ENCODE measurements at regions not wholly inside any gene's neighbourhood (a gene's known extent, or its start where the extent isn't known, plus 50 kb on each side); places are given as distances from the start of the nearest gene placed in this dataset.
A peak's percentile ranks its signal among the peaks of the same experiment; 100 is the strongest.

- Mint-ChIP-seq H3K27me3 (peaks cover 12 to 20% of the 10 kb centered on the region in 2 donors), H3K27ac (no peak overlapping the region), H3K4me3 (no peak overlapping the region), H3K9me3 (no peaks in the 10 kb centered on the region), H3K4me1 (no peaks in the 10 kb centered on the region), H3K36me3 (no peaks in the 10 kb centered on the region)
- DNase-seq, result no peak
- ATAC-seq (replicated peaks), result no peak
Measured at GRCh38 chr6:99073223-99073622, 125.5 kb upstream of the FBXL4 start.

DNA sequence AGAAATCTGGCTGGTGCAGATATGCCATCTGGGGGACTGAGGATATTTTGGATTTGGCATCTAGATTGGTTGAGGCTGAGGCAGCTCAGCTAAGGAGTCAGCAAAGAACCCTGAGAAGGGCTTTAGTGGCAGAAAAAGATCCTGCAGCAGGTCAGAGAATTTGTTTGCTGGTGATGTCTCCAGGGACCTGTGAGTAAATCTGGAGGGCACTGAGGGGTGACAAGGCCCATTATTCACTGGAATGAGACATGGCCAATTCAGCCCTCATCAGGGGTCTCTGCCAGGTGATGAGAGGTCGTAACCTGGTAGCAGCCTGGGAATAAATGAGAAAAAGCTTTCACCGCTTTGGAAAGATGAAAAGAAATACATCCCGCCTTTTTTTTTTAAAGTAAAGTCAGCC lies 118.3 kb upstream of the FBXL4 start:
- DNase-seq (no peak), ATAC-seq (replicated peaks) (no peak)
- Mint-ChIP-seq H3K9me3 (no peaks in the 10 kb centered on the region), H3K4me1 (no peaks in the 10 kb centered on the region), H3K27ac (no peak overlapping the region), H3K36me3 (no peaks in the 10 kb centered on the region), H3K4me3 (no peak overlapping the region), H3K27me3 (peaks cover 5 to 6% of the 10 kb centered on the region in 2 donors)

GRCh38 chr6:99064834-99065233 lies 117.1 kb upstream of the FBXL4 start:
- H3K4me1 Mint-ChIP-seq, result no peaks in the 10 kb centered on the region

DNA sequence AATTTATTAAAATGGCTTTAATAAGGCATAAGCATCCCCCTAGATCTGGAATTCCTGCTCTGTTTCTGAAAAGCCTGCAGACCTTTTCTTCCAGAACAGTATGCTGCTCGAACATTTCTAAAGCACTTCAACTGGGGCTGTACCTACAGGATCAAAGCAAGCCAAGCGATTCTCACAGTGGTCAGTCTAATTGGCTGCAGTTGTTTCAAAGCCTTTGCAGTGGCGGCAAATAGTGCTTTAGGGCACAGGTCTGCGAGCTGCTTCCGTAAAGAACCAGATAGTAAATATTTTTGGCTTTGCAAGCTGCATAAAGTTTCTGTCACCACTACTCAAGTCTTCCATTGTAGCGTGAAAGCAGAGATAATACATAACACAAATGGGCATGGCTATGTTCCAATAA lies 88.9 kb upstream of the FBXL4 start:
- no peaks in the 10 kb centered on the region for H3K4me1 Mint-ChIP-seq
- ATAC-seq (replicated peaks) (no peak), DNase-seq (no peak)
- H3K4me3 Mint-ChIP-seq, result no peak overlapping the region
- no peak overlapping the region for H3K27ac Mint-ChIP-seq
- H3K36me3 Mint-ChIP-seq, result no peaks in the 10 kb centered on the region
- peaks cover 8 to 11% of the 10 kb centered on the region in 2 donors for H3K27me3 Mint-ChIP-seq
- no peaks in the 10 kb centered on the region for H3K9me3 Mint-ChIP-seq

More at GRCh38 chr6:99064834-99065233, 117.1 kb upstream of the FBXL4 start:
- H3K36me3 Mint-ChIP-seq, result no peaks in the 10 kb centered on the region
- peaks cover 5 to 6% of the 10 kb centered on the region in 2 donors for H3K27me3 Mint-ChIP-seq
- no peak overlapping the region for H3K4me3 Mint-ChIP-seq
- no peaks in the 10 kb centered on the region for H3K9me3 Mint-ChIP-seq
- ATAC-seq (replicated peaks) (no peak), DNase-seq (no peak)
- no peak overlapping the region for H3K27ac Mint-ChIP-seq

- no peaks in the 10 kb centered on the region for H3K36me3 Mint-ChIP-seq
Measured at GRCh38 chr6:99032396-99032795, 84.7 kb upstream of the FBXL4 start.

GRCh38 chr6:99031957-99032356 lies 84.2 kb upstream of the FBXL4 start:
- no peak overlapping the region for H3K27ac Mint-ChIP-seq
- DNase-seq (no peak), ATAC-seq (replicated peaks) (no peak)
- H3K36me3 Mint-ChIP-seq, result no peaks in the 10 kb centered on the region
- H3K4me3 Mint-ChIP-seq, result no peak overlapping the region
- peaks cover 6% of the 10 kb centered on the region in 2 donors for H3K27me3 Mint-ChIP-seq
- H3K4me1 Mint-ChIP-seq, result no peaks in the 10 kb centered on the region
- peaks cover 5 to 6% of the 10 kb centered on the region in 2 donors for H3K9me3 Mint-ChIP-seq

More at GRCh38 chr6:99032396-99032795, 84.7 kb upstream of the FBXL4 start:
- Mint-ChIP-seq H3K9me3 (peaks cover 2% of the 10 kb centered on the region in 2 donors), H3K4me1 (no peaks in the 10 kb centered on the region), H3K27ac (no peak overlapping the region), H3K27me3 (peaks cover 6% of the 10 kb centered on the region in 2 donors), H3K4me3 (no peak overlapping the region)
- ATAC-seq (replicated peaks) (no peak), DNase-seq (no peak)

DNA sequence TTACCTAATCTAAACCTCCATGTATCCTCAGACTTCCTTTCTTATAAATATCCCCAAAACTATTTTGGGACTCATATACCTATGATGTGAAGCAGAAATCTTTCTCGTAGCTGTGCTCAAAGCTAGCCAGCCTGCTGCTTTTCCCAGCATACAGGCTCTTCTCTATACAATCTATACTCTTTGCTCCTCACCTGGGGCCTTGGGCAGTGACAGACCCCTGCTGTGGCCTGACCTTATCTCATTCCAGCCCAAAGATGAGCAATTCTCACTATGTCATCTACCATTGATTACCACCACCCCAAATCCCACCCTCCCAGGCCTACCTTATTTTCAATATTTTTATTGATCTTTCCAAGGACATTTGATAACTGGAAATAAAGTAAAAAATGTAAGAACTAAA lies 83.2 kb upstream of the FBXL4 start:
- DNase-seq (no peak), ATAC-seq (replicated peaks) (no peak)
- peaks cover 13 to 15% of the 10 kb centered on the region in 2 donors for H3K9me3 Mint-ChIP-seq
- H3K27ac Mint-ChIP-seq, result no peak overlapping the region
- H3K4me1 Mint-ChIP-seq, result no peaks in the 10 kb centered on the region
- peaks cover 0 to 3% of the 10 kb centered on the region in 2 donors for H3K36me3 Mint-ChIP-seq
- no peak overlapping the region for H3K4me3 Mint-ChIP-seq
- H3K27me3 Mint-ChIP-seq, result peaks cover 6% of the 10 kb centered on the region in 2 donors

- DNase-seq, result no peak
- ATAC-seq (replicated peaks), result no peak
- no peak overlapping the region for H3K4me3 Mint-ChIP-seq
Measured at GRCh38 chr6:99026135-99026534, 78.4 kb upstream of the FBXL4 start.

DNA sequence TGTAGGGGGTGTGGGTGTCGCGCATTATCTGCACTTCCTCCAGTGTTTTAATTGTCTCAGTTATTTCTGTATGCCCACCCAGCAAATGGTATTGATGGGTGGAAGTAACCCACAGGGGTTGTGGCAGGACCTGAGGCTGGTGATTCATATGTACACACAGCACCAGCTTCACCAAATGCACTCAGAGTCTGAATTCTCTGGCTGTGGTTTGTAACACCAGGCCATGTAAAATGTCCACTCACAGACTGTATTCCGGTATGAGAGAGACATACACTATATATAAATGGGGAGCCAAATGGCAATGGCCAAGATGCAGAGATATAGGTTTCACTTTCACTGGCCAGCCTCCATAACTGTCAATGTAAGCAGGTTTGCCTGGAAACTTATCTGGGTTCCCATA lies 76.3 kb upstream of the FBXL4 start:
- H3K4me3 Mint-ChIP-seq, result no peak overlapping the region
- peaks cover 23 to 24% of the 10 kb centered on the region in 2 donors for H3K9me3 Mint-ChIP-seq
- no peak for DNase-seq
- H3K36me3 Mint-ChIP-seq, result peaks cover 0 to 6% of the 10 kb centered on the region in 2 donors
- H3K27ac Mint-ChIP-seq, result no peak overlapping the region
- no peaks in the 10 kb centered on the region for H3K4me1 Mint-ChIP-seq
- no peak for ATAC-seq (replicated peaks)
- H3K27me3 Mint-ChIP-seq, result no peaks in the 10 kb centered on the region

More at GRCh38 chr6:99026135-99026534, 78.4 kb upstream of the FBXL4 start:
- no peaks in the 10 kb centered on the region for H3K4me1 Mint-ChIP-seq
- H3K36me3 Mint-ChIP-seq, result peaks cover 0 to 6% of the 10 kb centered on the region in 2 donors
- no peaks in the 10 kb centered on the region for H3K27me3 Mint-ChIP-seq
- H3K27ac Mint-ChIP-seq, result no peak overlapping the region
- H3K9me3 Mint-ChIP-seq, result peaks cover 23 to 24% of the 10 kb centered on the region in 2 donors

- Mint-ChIP-seq H3K27me3 (peaks cover 0 to 5% of the 10 kb centered on the region in 2 donors), H3K27ac (no peak overlapping the region), H3K4me1 (no peaks in the 10 kb centered on the region), H3K36me3 (peaks cover 0 to 6% of the 10 kb centered on the region in 2 donors), H3K4me3 (no peak overlapping the region), H3K9me3 (peaks cover 18 to 19% of the 10 kb centered on the region in 2 donors)
- DNase-seq, result no peak
- no peak for ATAC-seq (replicated peaks)
Measured at GRCh38 chr6:99022039-99022609, 74.4 kb upstream of the FBXL4 start.

DNA sequence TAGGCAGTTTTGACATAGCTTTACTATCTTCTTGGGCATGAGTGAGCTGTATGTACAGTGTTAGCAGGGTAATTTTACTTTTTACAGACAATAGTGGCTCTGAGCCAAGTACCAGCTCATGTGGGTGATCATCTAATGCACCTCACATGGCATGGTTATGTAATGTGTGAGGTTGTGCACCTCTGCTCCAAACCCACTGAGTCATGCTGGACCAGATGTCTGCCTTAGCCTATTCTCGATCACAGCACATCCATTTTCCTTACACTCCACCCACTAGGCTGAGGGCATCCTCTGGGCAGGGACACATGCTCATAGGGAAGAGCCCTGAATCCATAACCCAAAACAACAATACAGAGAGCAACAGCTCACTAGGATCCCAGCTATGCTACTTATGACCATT lies 71.6 kb upstream of the FBXL4 start:
- no peak for ATAC-seq (replicated peaks)
- H3K36me3 Mint-ChIP-seq, result no peaks in the 10 kb centered on the region

DNA sequence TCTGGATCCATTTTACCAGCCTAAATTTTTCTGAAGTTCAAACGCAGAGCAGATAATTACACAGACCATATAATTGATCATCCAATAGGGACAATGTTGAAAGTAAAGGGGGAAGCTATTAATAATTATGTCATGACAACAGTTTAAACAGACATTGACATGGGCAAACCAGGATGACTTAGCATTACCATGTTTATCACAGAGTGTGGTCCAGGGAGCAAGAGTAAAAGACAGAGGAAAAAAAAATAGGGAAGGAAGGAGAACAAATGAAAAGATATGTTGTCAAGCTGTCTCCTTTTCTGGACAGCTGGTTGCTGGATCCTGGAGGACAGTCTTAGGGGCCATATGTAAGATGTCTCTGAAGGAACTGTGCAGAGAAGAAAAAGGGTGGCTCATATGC lies 69.4 kb upstream of the FBXL4 start:
- Mint-ChIP-seq H3K4me1 (no peaks in the 10 kb centered on the region), H3K4me3 (no peak overlapping the region), H3K27ac (no peak overlapping the region), H3K9me3 (no peaks in the 10 kb centered on the region), H3K27me3 (peaks cover 0 to 5% of the 10 kb centered on the region in 2 donors), H3K36me3 (no peaks in the 10 kb centered on the region)
- DNase-seq (no peak), ATAC-seq (replicated peaks) (no peak)

More for the DNA sequence above, 71.6 kb upstream of the FBXL4 start:
- DNase-seq, result no peak
- Mint-ChIP-seq H3K4me3 (no peak overlapping the region), H3K4me1 (no peaks in the 10 kb centered on the region), H3K9me3 (peaks cover 0 to 2% of the 10 kb centered on the region in 2 donors), H3K27me3 (peaks cover 0 to 5% of the 10 kb centered on the region in 2 donors), H3K27ac (no peak overlapping the region)

DNA sequence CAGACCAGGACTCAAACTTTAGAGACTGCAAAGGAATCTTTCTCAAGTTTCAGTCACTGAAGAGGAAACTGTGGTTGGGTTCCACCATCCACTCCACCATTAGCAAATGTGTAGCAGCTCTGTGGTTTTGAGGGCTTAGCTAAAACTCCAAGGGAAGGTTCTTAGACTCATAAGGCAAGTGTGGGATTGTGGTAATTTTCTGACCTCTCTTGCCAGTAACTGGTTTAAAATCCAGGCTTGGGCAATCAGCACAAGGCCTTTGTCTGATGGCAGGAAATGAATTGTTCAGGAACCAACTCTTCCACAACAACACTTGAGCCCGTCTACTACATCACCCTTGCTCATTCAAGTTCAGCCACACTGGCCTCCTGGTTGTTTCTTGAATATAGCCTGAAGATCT lies 68.6 kb upstream of the FBXL4 start:
- H3K27ac Mint-ChIP-seq, result no peak overlapping the region
- peaks cover 0 to 5% of the 10 kb centered on the region in 2 donors for H3K27me3 Mint-ChIP-seq
- no peak overlapping the region for H3K4me3 Mint-ChIP-seq
- no peaks in the 10 kb centered on the region for H3K9me3 Mint-ChIP-seq
- DNase-seq (no peak), ATAC-seq (replicated peaks) (peak; percentile 26 to 61)
- H3K36me3 Mint-ChIP-seq, result no peaks in the 10 kb centered on the region
- no peaks in the 10 kb centered on the region for H3K4me1 Mint-ChIP-seq

DNA sequence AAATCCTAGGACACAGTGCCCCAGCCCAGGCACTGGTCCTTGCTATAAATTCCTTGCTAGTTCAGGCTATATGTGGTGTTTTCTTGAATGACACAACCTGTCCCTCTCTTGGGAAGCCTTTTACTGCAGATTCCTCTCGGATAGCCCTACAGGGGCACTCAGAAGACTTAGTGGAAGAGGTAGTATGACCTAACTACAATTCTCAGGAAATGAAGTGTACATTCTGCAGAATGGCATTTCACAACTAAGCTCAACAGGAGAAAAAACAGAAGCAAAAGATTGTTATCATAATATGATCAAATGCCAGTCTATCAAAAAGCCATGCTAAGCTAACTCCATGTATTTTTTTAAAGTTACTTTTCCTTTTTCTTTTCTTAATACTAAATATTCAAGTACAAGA lies 66.3 kb upstream of the FBXL4 start:
- DNase-seq (no peak), ATAC-seq (replicated peaks) (no peak)
- Mint-ChIP-seq H3K9me3 (no peaks in the 10 kb centered on the region), H3K4me3 (no peak overlapping the region), H3K36me3 (no peaks in the 10 kb centered on the region), H3K27me3 (peaks cover 0 to 5% of the 10 kb centered on the region in 2 donors), H3K4me1 (no peaks in the 10 kb centered on the region), H3K27ac (no peak overlapping the region)

GRCh38 chr6:99013661-99014060 lies 65.9 kb upstream of the FBXL4 start:
- Mint-ChIP-seq H3K27me3 (peaks cover 0 to 5% of the 10 kb centered on the region in 2 donors), H3K9me3 (no peaks in the 10 kb centered on the region), H3K4me1 (no peaks in the 10 kb centered on the region), H3K27ac (no peak overlapping the region), H3K36me3 (no peaks in the 10 kb centered on the region), H3K4me3 (no peak overlapping the region)
- no peak for ATAC-seq (replicated peaks)
- no peak for DNase-seq
